Umbilical cord (tissue), 1 donor: ENCODE measurements at regions not wholly inside any gene's neighbourhood (a gene's known extent, or its start where the extent isn't known, plus 50 kb on each side); places are given as distances from the start of the nearest gene placed in this dataset.
"Not testable (repeated sequence)": the region's sequence is repeated elsewhere in the genome, so short reads cannot be mapped to it uniquely, and the experiment has no call there.

ENCODE experiments used
- DNase-seq: peaks from one replicate; pipeline ENCODE4 v3.0.0-alpha.2; 2015; ENCODE audit warnings: low spot score

GRCh38 chr11:49326651-49327050 lies 118.2 kb upstream of the FOLH1 start:
- peak; percentile 69 for DNase-seq

GRCh38 chr11:49316180-49316579 lies 107.8 kb upstream of the FOLH1 start:
- DNase-seq, result no peak

- DNase-seq, result no peak
Observed at GRCh38 chr11:49303080-49303479, 94.7 kb upstream of the FOLH1 start.

- no peak for DNase-seq
Observed at GRCh38 chr11:49302360-49302759, 94.0 kb upstream of the FOLH1 start.

GRCh38 chr11:49298017-49298416 lies 89.6 kb upstream of the FOLH1 start:
- not testable (repeated sequence) for DNase-seq

- not testable (repeated sequence) for DNase-seq
Observed at GRCh38 chr11:49283911-49284310, 75.5 kb upstream of the FOLH1 start.

GRCh38 chr11:49283282-49283681 lies 74.9 kb upstream of the FOLH1 start:
- peak; percentile 66 for DNase-seq

GRCh38 chr11:49282125-49282524 lies 73.7 kb upstream of the FOLH1 start:
- not testable (repeated sequence) for DNase-seq

GRCh38 chr11:49277951-49278350 lies 69.5 kb upstream of the FOLH1 start:
- not testable (repeated sequence) for DNase-seq
